Nephron (organoid): ENCODE measurements at regions not wholly inside any gene's neighbourhood (a gene's known extent, or its start where the extent isn't known, plus 50 kb on each side); places are given as distances from the start of the nearest gene placed in this dataset.

ENCODE experiments used
- H3K27ac Mint-ChIP-seq, 3 experiments: 2 replicates each; pipeline ENCODE4 v1.8.0; 2020; ENCODE audit warnings: mixed read lengths in 3 of 3, mild to moderate bottlenecking in 2 of 3, moderate library complexity in 1 of 3
- H3K27me3 Mint-ChIP-seq: 2 replicates; pipeline ENCODE4 v1.8.0; 2021; ENCODE audit warnings: low read depth, mild to moderate bottlenecking, moderate library complexity, mixed read lengths
- H3K36me3 Mint-ChIP-seq: 2 replicates; pipeline ENCODE4 v1.8.0; 2020; ENCODE audit warnings: low read depth, mixed read lengths
- H3K4me1 Mint-ChIP-seq: 2 replicates; pipeline ENCODE4 v1.8.0; 2020; ENCODE audit warnings: mixed read lengths
- H3K4me3 Mint-ChIP-seq, 3 experiments: 2 replicates each; pipeline ENCODE4 v1.8.0; 2020; ENCODE audit warnings: mild to moderate bottlenecking in 3 of 3, mixed read lengths in 3 of 3, moderate library complexity in 2 of 3
- H3K9me3 Mint-ChIP-seq: 2 replicates; pipeline ENCODE4 v1.8.0; 2020; ENCODE audit warnings: mixed read lengths
- TF ChIP-seq, protein P1 (sequence below), 3 experiments: fragments of 200-600 bp; sonication (generic); IDR thresholded peaks; one replicate each; pipeline ENCODE4 v1.5.0; 2021; ENCODE audit warnings: antibody characterized with exemption in 3 of 3; ENCODE audit not compliant: unreplicated experiment in 3 of 3

DNA sequence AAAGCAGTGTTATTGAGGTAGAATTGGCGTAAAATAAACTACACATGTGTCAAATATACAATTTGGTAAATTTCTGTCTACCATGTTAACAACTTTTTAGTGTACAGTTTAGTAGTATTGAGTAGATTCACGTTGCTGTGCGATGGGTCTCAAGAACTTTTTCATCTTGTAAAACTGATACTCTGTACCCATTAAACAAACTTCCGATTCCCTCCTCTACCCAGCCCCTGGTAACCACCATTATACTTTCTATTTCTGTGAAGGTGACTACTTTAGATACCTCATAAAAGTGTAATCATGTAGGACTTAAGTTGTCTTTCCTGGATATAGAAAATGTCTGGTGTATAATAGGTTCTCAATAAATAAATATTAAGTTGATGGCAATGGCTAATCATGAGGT, 408.5 kb upstream of the POT1 start:
- H3K27ac Mint-ChIP-seq = no peak overlapping the region
- H3K4me1 Mint-ChIP-seq = no peaks in the 10 kb centered on the region
- no peaks in the 10 kb centered on the region for H3K36me3 Mint-ChIP-seq
- TF ChIP-seq, protein P1, sequence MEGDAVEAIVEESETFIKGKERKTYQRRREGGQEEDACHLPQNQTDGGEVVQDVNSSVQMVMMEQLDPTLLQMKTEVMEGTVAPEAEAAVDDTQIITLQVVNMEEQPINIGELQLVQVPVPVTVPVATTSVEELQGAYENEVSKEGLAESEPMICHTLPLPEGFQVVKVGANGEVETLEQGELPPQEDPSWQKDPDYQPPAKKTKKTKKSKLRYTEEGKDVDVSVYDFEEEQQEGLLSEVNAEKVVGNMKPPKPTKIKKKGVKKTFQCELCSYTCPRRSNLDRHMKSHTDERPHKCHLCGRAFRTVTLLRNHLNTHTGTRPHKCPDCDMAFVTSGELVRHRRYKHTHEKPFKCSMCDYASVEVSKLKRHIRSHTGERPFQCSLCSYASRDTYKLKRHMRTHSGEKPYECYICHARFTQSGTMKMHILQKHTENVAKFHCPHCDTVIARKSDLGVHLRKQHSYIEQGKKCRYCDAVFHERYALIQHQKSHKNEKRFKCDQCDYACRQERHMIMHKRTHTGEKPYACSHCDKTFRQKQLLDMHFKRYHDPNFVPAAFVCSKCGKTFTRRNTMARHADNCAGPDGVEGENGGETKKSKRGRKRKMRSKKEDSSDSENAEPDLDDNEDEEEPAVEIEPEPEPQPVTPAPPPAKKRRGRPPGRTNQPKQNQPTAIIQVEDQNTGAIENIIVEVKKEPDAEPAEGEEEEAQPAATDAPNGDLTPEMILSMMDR (IDR thresholded peaks at IDR 0.05; ENCODE audit: unreplicated experiment in 3 of 3) = no peak
- H3K27me3 Mint-ChIP-seq = no peaks in the 10 kb centered on the region
- no peak overlapping the region for H3K4me3 Mint-ChIP-seq
- no peaks in the 10 kb centered on the region for H3K9me3 Mint-ChIP-seq

- Mint-ChIP-seq H3K4me1 (no peaks in the 10 kb centered on the region), H3K36me3 (no peaks in the 10 kb centered on the region), H3K27ac (no peak overlapping the region), H3K9me3 (peaks cover 8% of the 10 kb centered on the region), H3K27me3 (no peaks in the 10 kb centered on the region), H3K4me3 (no peak overlapping the region)
- TF ChIP-seq, protein P1 (IDR thresholded peaks at IDR 0.05; ENCODE audit: unreplicated experiment in 3 of 3) = no peak
Observed at GRCh38 chr7:125336326-125336725, 406.7 kb upstream of the POT1 start.

DNA sequence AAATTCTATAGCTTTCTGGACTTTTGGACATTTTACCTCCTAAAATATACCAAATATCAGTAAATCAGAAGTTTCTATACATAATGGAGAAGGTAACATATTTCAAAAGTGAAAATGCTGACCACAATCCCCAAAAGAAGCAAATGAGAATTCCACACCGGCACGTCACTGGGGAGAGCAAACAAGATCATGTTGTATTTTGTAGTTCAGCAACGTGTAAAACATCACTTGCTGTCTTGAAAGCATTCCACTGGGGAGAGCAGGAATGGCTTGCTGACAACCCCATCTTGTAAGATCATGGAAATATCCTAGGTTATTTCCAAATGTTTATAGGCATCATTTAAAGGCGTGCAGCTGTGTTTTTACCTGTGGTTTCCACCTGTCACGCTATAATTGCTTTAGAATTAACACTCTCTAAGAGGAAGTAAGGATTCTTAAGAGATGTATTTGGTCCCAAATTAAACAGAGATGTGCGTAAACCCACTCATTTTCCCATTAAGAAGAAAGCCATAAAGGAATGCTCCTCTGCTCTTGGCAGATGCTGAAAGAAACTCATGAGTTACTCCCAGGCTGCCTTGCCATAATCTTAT, 397.1 kb upstream of the POT1 start:
- Mint-ChIP-seq H3K36me3 (no peaks in the 10 kb centered on the region), H3K4me1 (no peaks in the 10 kb centered on the region), H3K9me3 (peaks cover 4% of the 10 kb centered on the region), H3K4me3 (no peak overlapping the region), H3K27ac (no peak overlapping the region), H3K27me3 (no peaks in the 10 kb centered on the region)
- TF ChIP-seq, protein P1 (IDR thresholded peaks at IDR 0.05; ENCODE audit: unreplicated experiment in 3 of 3) = no peak

- Mint-ChIP-seq H3K27me3 (no peaks in the 10 kb centered on the region), H3K4me3 (no peak overlapping the region), H3K4me1 (no peaks in the 10 kb centered on the region), H3K36me3 (no peaks in the 10 kb centered on the region), H3K27ac (no peak overlapping the region), H3K9me3 (peaks cover 5% of the 10 kb centered on the region)
- TF ChIP-seq, protein P1 (IDR thresholded peaks at IDR 0.05; ENCODE audit: unreplicated experiment in 3 of 3) = peak; percentile 25 to 55 (median 26)
Observed at GRCh38 chr7:125316466-125316865, 386.8 kb upstream of the POT1 start.

GRCh38 chr7:125299003-125299765, 369.6 kb upstream of the POT1 start:
- no peaks in the 10 kb centered on the region for H3K36me3 Mint-ChIP-seq
- H3K27ac Mint-ChIP-seq = no peak overlapping the region
- TF ChIP-seq, protein P1 (IDR thresholded peaks at IDR 0.05; ENCODE audit: unreplicated experiment in 3 of 3) = no peak
- no peaks in the 10 kb centered on the region for H3K27me3 Mint-ChIP-seq
- H3K4me1 Mint-ChIP-seq = no peaks in the 10 kb centered on the region
- no peaks in the 10 kb centered on the region for H3K9me3 Mint-ChIP-seq
- H3K4me3 Mint-ChIP-seq = no peak overlapping the region

DNA sequence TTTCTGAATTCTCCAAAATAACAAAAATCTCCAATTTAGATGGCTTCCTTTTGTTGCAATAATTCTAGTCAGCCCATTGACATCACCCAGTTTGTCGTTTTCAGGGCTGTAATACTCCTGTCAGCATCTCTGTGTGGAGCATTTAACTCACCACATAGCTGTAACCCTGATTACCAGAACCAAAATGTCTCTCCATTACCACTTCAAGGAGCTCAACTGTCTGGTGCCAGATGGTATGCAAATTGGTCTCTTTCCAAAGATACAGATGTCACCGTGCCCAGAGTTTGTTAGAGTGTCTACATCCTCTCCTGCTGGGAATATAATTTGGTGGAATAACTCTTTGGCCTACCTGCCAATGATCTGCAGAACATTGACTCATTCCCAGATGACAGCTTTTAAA, 350.3 kb upstream of the POT1 start:
- TF ChIP-seq, protein P1 (IDR thresholded peaks at IDR 0.05; ENCODE audit: unreplicated experiment in 3 of 3) = no peak
- no peaks in the 10 kb centered on the region for H3K4me1 Mint-ChIP-seq
- H3K4me3 Mint-ChIP-seq = no peak overlapping the region
- H3K27ac Mint-ChIP-seq = no peak overlapping the region
- H3K27me3 Mint-ChIP-seq = no peaks in the 10 kb centered on the region
- H3K36me3 Mint-ChIP-seq = no peaks in the 10 kb centered on the region
- peaks cover 2% of the 10 kb centered on the region for H3K9me3 Mint-ChIP-seq
